Stomach (tissue), 8 donors: ENCODE measurements at regions not wholly inside any gene's neighbourhood (a gene's known extent, or its start where the extent isn't known, plus 50 kb on each side); places are given as distances from the start of the nearest gene placed in this dataset.

Source experiments
- DNase-seq, 2 donors: peaks; one replicate each; pipeline versions ENCODE4 v3.0.0 to v3.0.0-alpha.2; 2013 to 2019
- H3K27ac ChIP-seq, 5 donors: fragments of 200-600 bp in 4 of 5; sonication (generic) in 4 of 5; one replicate each; pipeline ENCODE4 v1.5.1; 2013 to 2019; ENCODE audit warnings: mild to moderate bottlenecking in 1 of 5, moderate library complexity in 1 of 5
- H3K27me3 ChIP-seq, 3 donors: fragments of 200-600 bp; sonication (generic); one replicate each; pipeline ENCODE4 v1.5.1; 2017 to 2019; ENCODE audit warnings: mixed run types in 1 of 3
- H3K36me3 ChIP-seq, 4 donors: fragments of 200-600 bp; sonication (generic); 1 replicate in 3 of 4; 2 replicates in 1 of 4; pipeline ENCODE4 v1.5.1; 2016 to 2019
- H3K4me1 ChIP-seq, 4 donors: fragments of 200-600 bp; sonication (generic); one replicate each; pipeline ENCODE4 v1.5.1; 2016 to 2019
- H3K4me3 ChIP-seq, 4 donors: fragments of 200-600 bp; sonication (generic) in 3 of 4; one replicate each; pipeline ENCODE4 v1.5.1; 2016 to 2019; ENCODE audit warnings: mild to moderate bottlenecking in 1 of 4
- H3K9me3 ChIP-seq, 4 donors: fragments of 200-600 bp; sonication (generic); one replicate each; pipeline ENCODE4 v1.5.1; 2016 to 2019
- EP300 ChIP-seq: sonication (generic); formaldehyde crosslinking; IDR thresholded peaks from one replicate; pipeline ENCODE4 v1.6.1; 2017; ENCODE audit warnings: antibody characterized with exemption
- POLR2A ChIP-seq, 4 donors: fragments of 450-650 bp; IDR thresholded peaks; one replicate each; pipeline ENCODE4 v1.6.1; 2016; ENCODE audit warnings: antibody characterized with exemption in 4 of 4, control low read depth in 2 of 4, mild to moderate bottlenecking in 1 of 4, moderate library complexity in 1 of 4
- POLR2AphosphoS5 ChIP-seq, 3 donors: sonication (generic); formaldehyde crosslinking; IDR thresholded peaks; one replicate each; pipeline ENCODE4 v1.6.1; 2016; ENCODE audit warnings: antibody characterized with exemption in 3 of 3
- WGBS, 5 donors: extraction: QIAGEN DNeasy Blood & Tissue Kit in 3 of 5; methylation state at CpG; one replicate each; pipeline versions ENCODE4 v1.1.5 to v1.1.7; 2013 to 2018; 5-methylcytosine and 5-hydroxymethylcytosine counted together
- intact Hi-C: fragments of 100-400 bp; cut with DNase I; formaldehyde crosslinking; loops from one replicate; pipeline ENCODE4 v1.15.1; 2023; ENCODE audit warnings: low total_unique reads
- TF ChIP-seq, protein P1 (sequence below), 7 experiments: fragments of 450-650 bp in 4 of 7; fragments of 200-600 bp in 3 of 7; sonication (generic) in 3 of 7; IDR thresholded peaks; one replicate each; pipeline ENCODE4 v1.5.1; 2016 to 2019; ENCODE audit warnings: antibody characterized with exemption in 7 of 7, control low read depth in 2 of 7, mild to moderate bottlenecking in 1 of 7
- donor health status: healthy with polysubstance abuse.
- donor health status: Bipolar disorder and iron deficiency.
- donor health status: healthy.

GRCh38 chr5:87717761-87718160 lies 305.0 kb upstream of the CCNH start:
- Histone ChIP-seq H3K27ac (no peak overlapping the region), H3K4me3 (no peak overlapping the region), H3K36me3 (no peaks in the 10 kb centered on the region), H3K4me1 (no peaks in the 10 kb centered on the region), H3K9me3 (peaks cover 3 to 14% (median 8%) of the 10 kb centered on the region in 4 donors), H3K27me3 (no peaks in the 10 kb centered on the region)
- TF ChIP-seq POLR2A (IDR thresholded peaks at IDR 0.05), result no peak
- TF ChIP-seq POLR2AphosphoS5 (IDR thresholded peaks at IDR 0.05), result no peak
- TF ChIP-seq EP300, result no peak
- TF ChIP-seq, protein P1, sequence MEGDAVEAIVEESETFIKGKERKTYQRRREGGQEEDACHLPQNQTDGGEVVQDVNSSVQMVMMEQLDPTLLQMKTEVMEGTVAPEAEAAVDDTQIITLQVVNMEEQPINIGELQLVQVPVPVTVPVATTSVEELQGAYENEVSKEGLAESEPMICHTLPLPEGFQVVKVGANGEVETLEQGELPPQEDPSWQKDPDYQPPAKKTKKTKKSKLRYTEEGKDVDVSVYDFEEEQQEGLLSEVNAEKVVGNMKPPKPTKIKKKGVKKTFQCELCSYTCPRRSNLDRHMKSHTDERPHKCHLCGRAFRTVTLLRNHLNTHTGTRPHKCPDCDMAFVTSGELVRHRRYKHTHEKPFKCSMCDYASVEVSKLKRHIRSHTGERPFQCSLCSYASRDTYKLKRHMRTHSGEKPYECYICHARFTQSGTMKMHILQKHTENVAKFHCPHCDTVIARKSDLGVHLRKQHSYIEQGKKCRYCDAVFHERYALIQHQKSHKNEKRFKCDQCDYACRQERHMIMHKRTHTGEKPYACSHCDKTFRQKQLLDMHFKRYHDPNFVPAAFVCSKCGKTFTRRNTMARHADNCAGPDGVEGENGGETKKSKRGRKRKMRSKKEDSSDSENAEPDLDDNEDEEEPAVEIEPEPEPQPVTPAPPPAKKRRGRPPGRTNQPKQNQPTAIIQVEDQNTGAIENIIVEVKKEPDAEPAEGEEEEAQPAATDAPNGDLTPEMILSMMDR (IDR thresholded peaks at IDR 0.05), result no peak
- WGBS, 5 donors, result 75 to 90% (median 79%) methylated on average over 2 of the region's 2 CpGs
- no peak for DNase-seq
- intact Hi-C loops, result no loop called here

DNA sequence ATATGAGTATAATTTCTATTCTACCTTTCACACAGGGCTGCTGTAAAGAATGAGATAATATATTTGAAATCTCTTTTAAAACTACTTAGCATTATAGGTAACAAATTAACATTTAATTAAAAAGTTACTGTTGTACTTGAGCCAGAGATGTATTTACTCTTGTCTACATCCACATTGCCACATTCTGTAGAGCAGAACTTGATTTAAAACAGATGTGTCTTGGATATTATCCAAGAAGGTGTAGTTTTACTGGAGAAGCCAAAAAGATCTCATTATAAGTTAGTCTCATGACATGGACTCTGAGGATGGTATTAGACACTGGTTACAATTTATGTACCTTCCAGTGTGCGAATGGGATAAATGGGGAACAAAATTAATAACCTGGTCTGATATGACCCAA lies 293.1 kb upstream of the CCNH start:
- intact Hi-C loops, result no loop called here
- no peak overlapping the region for H3K27ac ChIP-seq
- TF ChIP-seq, protein P1 (IDR thresholded peaks at IDR 0.05), result no peak
- no peak for TF ChIP-seq POLR2AphosphoS5 (IDR thresholded peaks at IDR 0.05)
- TF ChIP-seq EP300, result no peak
- no peak for TF ChIP-seq POLR2A (IDR thresholded peaks at IDR 0.05)
- WGBS, 5 donors, result 64 to 91% (median 77%) methylated on average over 1 of the region's 1 CpG
- no peak for DNase-seq
- H3K4me3 ChIP-seq, result no peak overlapping the region
- H3K27me3 ChIP-seq, result no peaks in the 10 kb centered on the region
- no peaks in the 10 kb centered on the region for H3K36me3 ChIP-seq
- H3K4me1 ChIP-seq, result no peaks in the 10 kb centered on the region
- peaks cover 0 to 8% (median 4%) of the 10 kb centered on the region in 4 donors for H3K9me3 ChIP-seq

- Histone ChIP-seq H3K27me3 (no peaks in the 10 kb centered on the region), H3K36me3 (no peaks in the 10 kb centered on the region), H3K4me1 (no peaks in the 10 kb centered on the region), H3K27ac (no peak overlapping the region), H3K4me3 (no peak overlapping the region), H3K9me3 (peaks cover 0 to 34% (median 6%) of the 10 kb centered on the region in 4 donors)
- WGBS, 5 donors, result 60 to 76% (median 72%) methylated on average over 1 of the region's 1 CpG
- TF ChIP-seq POLR2A (IDR thresholded peaks at IDR 0.05) (no peak), POLR2AphosphoS5 (IDR thresholded peaks at IDR 0.05) (no peak), EP300 (no peak)
- TF ChIP-seq, protein P1 (IDR thresholded peaks at IDR 0.05), result no peak
- DNase-seq, result no peak
- intact Hi-C loops, result no loop called here
Observed at GRCh38 chr5:87686975-87687374, 274.2 kb upstream of the CCNH start.

- Histone ChIP-seq H3K27me3 (no peaks in the 10 kb centered on the region), H3K4me3 (no peak overlapping the region), H3K9me3 (peaks cover 0 to 30% (median 6%) of the 10 kb centered on the region in 4 donors), H3K36me3 (no peaks in the 10 kb centered on the region), H3K27ac (no peak overlapping the region), H3K4me1 (no peaks in the 10 kb centered on the region)
- DNase-seq, result no peak
- TF ChIP-seq POLR2A (IDR thresholded peaks at IDR 0.05) (no peak), POLR2AphosphoS5 (IDR thresholded peaks at IDR 0.05) (no peak)
- intact Hi-C loops, result no loop called here
Observed at GRCh38 chr5:87686018-87686417, 273.3 kb upstream of the CCNH start.

- no peak for DNase-seq
- H3K9me3 ChIP-seq, result no peaks in the 10 kb centered on the region
- WGBS, 5 donors, result 58 to 70% (median 68%) methylated on average over 2 of the region's 2 CpGs
- no peak overlapping the region for H3K27ac ChIP-seq
- TF ChIP-seq POLR2A (IDR thresholded peaks at IDR 0.05) (no peak), EP300 (no peak), POLR2AphosphoS5 (IDR thresholded peaks at IDR 0.05) (no peak)
- TF ChIP-seq, protein P1 (IDR thresholded peaks at IDR 0.05), result no peak
- H3K27me3 ChIP-seq, result no peaks in the 10 kb centered on the region
- H3K36me3 ChIP-seq, result no peaks in the 10 kb centered on the region
- intact Hi-C loops, result no loop called here
- H3K4me1 ChIP-seq, result no peaks in the 10 kb centered on the region
- no peak overlapping the region for H3K4me3 ChIP-seq
Observed at GRCh38 chr5:87674235-87674634, 261.5 kb upstream of the CCNH start.
